GM12878 (cell line): ENCODE measurements at regions not wholly inside any gene's neighbourhood (a gene's known extent, or its start where the extent isn't known, plus 50 kb on each side); places are given as distances from the start of the nearest gene placed in this dataset.

Experiments used
- ATAC-seq: fragments of 200-7000 bp; cut with Tn5 transposase; 3 replicates; pipeline ENCODE4 v1.9.1; 2020; ENCODE audit warnings: mild to moderate bottlenecking, moderate library complexity
- BruUV-seq: library from RNA; stranded (reverse); fragments of 400-500 nt; replicated peaks from 2 replicates; lab custom pipeline; 2021; lab: Mats Ljungman, UMichigan
- CTCF ChIA-PET: fragments of 300-600 bp; sonication (Branson Sonifier 250); formaldehyde crosslinking; extraction: SDS; loops from one replicate; lab custom pipeline; 2021; ENCODE audit warnings: inconsistent platforms; lab: Yijun Ruan, JAX
- POLR2A ChIA-PET: fragments of 350-600 bp; formaldehyde crosslinking; extraction: SDS; loops from one replicate; lab custom pipeline; 2021; ENCODE audit warnings: inconsistent platforms; lab: Charles Lee
- RAD21 ChIA-PET: fragments of 300-600 bp; sonication (Branson Sonifier 250); formaldehyde crosslinking; loops from one replicate; lab custom pipeline; 2023; ENCODE audit warnings: antibody characterized with exemption; ENCODE audit not compliant: unreplicated experiment; lab: Charles Lee
- SMC1A ChIA-PET: fragments of 300-600 bp; sonication (Branson Sonifier 250); formaldehyde crosslinking; loops from one replicate; lab custom pipeline; 2023; ENCODE audit not compliant: unreplicated experiment, uncharacterized antibody; lab: Charles Lee
- DNase-seq: peaks from one replicate; pipeline ENCODE4 v3.0.0-alpha.2; 2011; ENCODE audit warnings: low read depth, low spot score
- FAIRE-seq: peaks from 3 replicates; lab custom pipeline; 2011; peaks lifted over from hg19 to GRCh38; lab: Jason Lieb, UNC
- H2AFZ ChIP-seq: 2 replicates; pipeline ENCODE4 v1.6.0; 2011; ENCODE audit warnings: low read depth, low read length, control low read depth; ENCODE audit not compliant: control insufficient read depth
- H3K27ac ChIP-seq: 2 replicates; pipeline ENCODE4 v1.5.1; 2011; ENCODE audit warnings: control low read depth; ENCODE audit not compliant: control insufficient read depth, insufficient read depth
- H3K27me3 ChIP-seq, 2 experiments: replicated peaks in 1 of 2; 2 replicates each; pipeline versions ENCODE4 v1.6.0 to v1.6.1; 2011; ENCODE audit warnings: low read length in 1 of 2; ENCODE audit not compliant: control insufficient read depth in 2 of 2, insufficient read depth in 2 of 2
- H3K36me3 ChIP-seq, 2 experiments: 2 replicates each; pipeline ENCODE4 v1.5.1; 2011; ENCODE audit warnings: low read length in 1 of 2; ENCODE audit not compliant: control insufficient read depth in 2 of 2, insufficient read depth in 2 of 2
- H3K4me1 ChIP-seq: 2 replicates; pipeline ENCODE4 v1.6.1; 2011; ENCODE audit warnings: mild to moderate bottlenecking, low read length, moderate library complexity, mixed read lengths; ENCODE audit not compliant: control insufficient read depth, insufficient read depth
- H3K4me2 ChIP-seq: 2 replicates; pipeline ENCODE4 v1.6.0; 2011; ENCODE audit warnings: control low read depth; ENCODE audit not compliant: control insufficient read depth, insufficient read depth
- H3K4me3 ChIP-seq: fragments of 200-600 bp; sonication (generic); 2 replicates; pipeline ENCODE4 v1.5.1; 2016
- H3K79me2 ChIP-seq: 2 replicates; pipeline ENCODE4 v1.6.0; 2011; ENCODE audit warnings: low read length; ENCODE audit not compliant: control insufficient read depth, insufficient read depth
- H3K9ac ChIP-seq: 2 replicates; pipeline ENCODE4 v1.8.0; 2011; ENCODE audit warnings: low read length, control low read depth, mixed read lengths; ENCODE audit not compliant: control insufficient read depth, insufficient read depth
- H3K9me3 ChIP-seq: replicated peaks from 3 replicates; pipeline ENCODE4 v1.5.1; 2011; ENCODE audit warnings: mild to moderate bottlenecking, low read length; ENCODE audit not compliant: control insufficient read depth, insufficient read depth
- H4K20me1 ChIP-seq: 2 replicates; pipeline ENCODE4 v1.6.0; 2011; ENCODE audit not compliant: control insufficient read depth, insufficient read depth
- EZH2 ChIP-seq: IDR thresholded peaks from 2 replicates; pipeline ENCODE4 v1.6.1; 2012; ENCODE audit warnings: low read depth, mild to moderate bottlenecking, control low read depth, inconsistent platforms, low read length, borderline replicate concordance; ENCODE audit not compliant: control insufficient read depth
- FOXK2 ChIP-seq: fragments of 450-650 bp; IDR thresholded peaks from 2 replicates; pipeline ENCODE4 v1.6.1; 2017; ENCODE audit warnings: mild to moderate bottlenecking, moderate library complexity
- NFIC ChIP-seq: IDR thresholded peaks from 2 replicates; pipeline ENCODE4 v1.6.1; 2012; ENCODE audit warnings: low read depth, mild to moderate bottlenecking, inconsistent platforms, low read length, moderate library complexity
- NR2C2 ChIP-seq: IDR thresholded peaks from 2 replicates; pipeline ENCODE4 v1.6.1; 2011; ENCODE audit warnings: borderline replicate concordance, low read depth; ENCODE audit not compliant: control insufficient read depth, insufficient read length
- RCOR1 ChIP-seq: conservative IDR thresholded peaks from 2 replicates; pipeline ENCODE4 v1.6.1; 2012; ENCODE audit warnings: low read depth, low read length, improper control_type of control experiment
- ZNF207 ChIP-seq: fragments of 450-650 bp; IDR thresholded peaks from 2 replicates; pipeline ENCODE4 v1.6.1; 2014; ENCODE audit warnings: antibody characterized with exemption, mild to moderate bottlenecking, borderline replicate concordance
- ZZZ3 ChIP-seq: IDR thresholded peaks from 2 replicates; pipeline ENCODE4 v1.6.1; 2011; ENCODE audit warnings: low read depth; ENCODE audit not compliant: control insufficient read depth, insufficient read length
- WGBS: methylation state at CpG from one replicate; pipeline ENCODE4 v1.1.6; 2016; ENCODE audit warnings: low lambda C conversion rate; ENCODE audit not compliant: insufficient replicate concordance, insufficient coverage; ENCODE audit errors: missing lambda C conversion rate; 5-methylcytosine and 5-hydroxymethylcytosine counted together
- in situ Hi-C: fragments of 300-500 bp; cut with MboI; formaldehyde crosslinking; loops from 9 replicates; pipeline ENCODE4 v1.14.3; 2018; ENCODE audit warnings: mixed read lengths
- intact Hi-C: fragments of 100-400 bp; cut with micrococcal nuclease; formaldehyde crosslinking; loops from one replicate; pipeline ENCODE4 v1.14.2; 2022; ENCODE audit not compliant: unreplicated experiment
- TF ChIP-seq, protein P1 (sequence below): IDR thresholded peaks from 2 replicates; pipeline ENCODE4 v1.6.1; 2011; ENCODE audit warnings: low read depth, low read length, improper control_type of control experiment, borderline replicate concordance

DNA sequence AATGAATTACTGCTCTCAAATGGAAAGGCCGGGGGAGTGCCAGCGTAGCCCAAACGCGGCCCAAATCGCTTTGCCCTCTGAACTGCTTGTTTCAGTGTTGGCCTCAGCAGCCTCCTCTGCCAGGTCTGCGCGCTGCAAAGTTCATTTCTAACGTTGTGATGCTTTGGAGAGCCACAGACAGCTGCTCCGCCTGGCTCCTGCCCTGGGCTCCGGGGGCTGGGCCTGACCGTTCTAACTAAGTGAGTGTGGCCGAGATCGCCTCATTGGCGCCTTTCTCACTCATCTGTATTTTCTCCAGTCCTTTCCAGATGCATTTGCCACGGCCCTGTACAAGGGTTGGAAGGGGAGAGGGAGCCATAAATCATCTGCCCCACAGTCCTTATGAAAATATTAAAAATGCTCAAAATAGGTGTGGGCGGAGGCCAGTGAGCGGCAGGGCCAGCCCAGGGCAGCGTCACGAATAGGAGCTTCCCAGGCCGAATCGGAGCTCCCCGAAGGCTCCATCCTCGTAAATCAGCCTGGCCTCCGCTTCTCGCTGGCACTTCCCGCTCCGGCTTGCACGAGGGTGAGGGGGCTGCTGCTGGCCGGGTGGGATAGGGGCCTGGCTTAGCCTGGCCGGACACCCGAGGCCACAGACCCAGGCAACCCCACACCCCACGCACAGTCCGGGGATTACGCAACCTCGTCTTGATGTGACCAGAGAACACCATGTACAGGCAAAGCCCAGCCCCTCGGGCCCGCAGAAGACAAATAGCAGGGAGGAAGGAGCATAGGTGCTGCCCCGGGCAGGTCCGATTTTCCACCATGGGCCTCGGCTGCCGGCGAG is 196.6 kb upstream of the DIO3 start:
- no peak for ATAC-seq
- ChIA-PET CTCF (no interaction called here), POLR2A (no interaction called here), SMC1A (no interaction called here), RAD21 (no interaction called here)
- H3K27me3 ChIP-seq, result peaks cover 0 to 1% of the 10 kb centered on the region in 2 experiments; a peak in 1 of 4 replicates
- no peaks in the 10 kb centered on the region for H4K20me1 ChIP-seq
- no peak overlapping the region for H2AFZ ChIP-seq
- H3K79me2 ChIP-seq, result no peaks in the 10 kb centered on the region
- H3K4me3 ChIP-seq, result no peak overlapping the region
- intact Hi-C loops (no loop called here), in situ Hi-C loops (no loop called here)
- H3K4me2 ChIP-seq, result no peak overlapping the region
- DNase-seq, result no peak
- no peak overlapping the region for H3K9ac ChIP-seq
- no peak overlapping the region for H3K27ac ChIP-seq
- 58% methylated on average over 40 of the region's 42 CpGs for WGBS
- TF ChIP-seq EZH2 (no peak), FOXK2 (no peak), NR2C2 (no peak), ZZZ3 (no peak), ZNF207 (no peak), RCOR1 (no peak), NFIC (no peak)
- TF ChIP-seq, protein P1, sequence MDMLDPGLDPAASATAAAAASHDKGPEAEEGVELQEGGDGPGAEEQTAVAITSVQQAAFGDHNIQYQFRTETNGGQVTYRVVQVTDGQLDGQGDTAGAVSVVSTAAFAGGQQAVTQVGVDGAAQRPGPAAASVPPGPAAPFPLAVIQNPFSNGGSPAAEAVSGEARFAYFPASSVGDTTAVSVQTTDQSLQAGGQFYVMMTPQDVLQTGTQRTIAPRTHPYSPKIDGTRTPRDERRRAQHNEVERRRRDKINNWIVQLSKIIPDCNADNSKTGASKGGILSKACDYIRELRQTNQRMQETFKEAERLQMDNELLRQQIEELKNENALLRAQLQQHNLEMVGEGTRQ, result no peak
- no peaks in the 10 kb centered on the region for H3K9me3 ChIP-seq
- FAIRE-seq, result no peak
- no TSS peak for BruUV-seq
- no peaks in the 10 kb centered on the region for H3K36me3 ChIP-seq
- no peaks in the 10 kb centered on the region for H3K4me1 ChIP-seq
